GM18508 (cell line): ENCODE measurements at regions not wholly inside any gene's neighbourhood (a gene's known extent, or its start where the extent isn't known, plus 50 kb on each side); places are given as distances from the start of the nearest gene placed in this dataset.

Source experiments
- ATAC-seq: cut with Tn5 transposase; IDR thresholded peaks from one replicate; pipeline ENCODE4 v1.9.1; 2021; ENCODE audit warnings: moderate number of reproducible peaks; ENCODE audit not compliant: insufficient read depth, unreplicated experiment

DNA sequence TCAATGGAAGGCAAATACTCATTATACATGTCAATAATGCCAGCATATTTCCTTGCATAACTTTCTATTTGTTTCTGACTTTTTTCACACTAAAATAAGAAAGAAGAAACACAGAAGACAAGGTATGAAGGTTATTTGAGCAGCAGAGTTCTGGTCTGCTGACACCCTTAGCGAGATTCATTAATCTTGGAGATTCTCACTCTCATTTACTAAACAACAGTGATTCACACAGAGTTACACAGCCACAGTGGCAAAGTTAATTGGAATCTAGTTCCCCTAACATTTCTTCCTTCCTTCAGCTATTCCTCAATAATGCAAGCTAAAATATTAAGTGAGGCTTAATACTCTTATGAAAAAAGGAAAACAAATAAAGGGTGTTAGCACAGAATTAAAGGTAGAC lies 1044.0 kb downstream of the IGSF11 start:
- no peak for ATAC-seq

- no peak for ATAC-seq
Observed at GRCh38 chr3:117995842-117996437, 1038.7 kb downstream of the IGSF11 start.

GRCh38 chr3:117997201-117998049 lies 1037.2 kb downstream of the IGSF11 start:
- peak; percentile 95 for ATAC-seq

GRCh38 chr3:117998071-117998470 lies 1036.6 kb downstream of the IGSF11 start:
- no peak for ATAC-seq

DNA sequence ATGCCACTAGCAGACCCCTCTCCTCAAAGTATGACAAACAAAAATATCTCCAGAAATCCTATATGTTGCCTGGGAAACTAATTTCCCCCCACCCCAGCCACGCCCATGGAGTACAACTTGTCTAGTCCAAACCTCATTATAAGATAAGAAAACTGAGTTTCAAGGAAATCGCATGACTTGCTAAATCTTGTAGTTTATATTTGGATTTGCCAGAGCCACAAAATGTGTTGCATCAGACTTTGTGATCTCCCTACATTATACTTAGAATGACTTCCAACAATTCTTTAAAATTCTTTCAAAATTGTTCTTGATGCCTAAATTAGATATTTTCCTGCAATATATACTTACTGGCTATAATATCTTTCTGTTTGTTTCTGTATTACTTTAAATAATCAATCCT lies 1034.4 kb downstream of the IGSF11 start:
- no peak for ATAC-seq

- ATAC-seq: no peak
Observed at GRCh38 chr3:118001380-118001779, 1033.3 kb downstream of the IGSF11 start.

DNA sequence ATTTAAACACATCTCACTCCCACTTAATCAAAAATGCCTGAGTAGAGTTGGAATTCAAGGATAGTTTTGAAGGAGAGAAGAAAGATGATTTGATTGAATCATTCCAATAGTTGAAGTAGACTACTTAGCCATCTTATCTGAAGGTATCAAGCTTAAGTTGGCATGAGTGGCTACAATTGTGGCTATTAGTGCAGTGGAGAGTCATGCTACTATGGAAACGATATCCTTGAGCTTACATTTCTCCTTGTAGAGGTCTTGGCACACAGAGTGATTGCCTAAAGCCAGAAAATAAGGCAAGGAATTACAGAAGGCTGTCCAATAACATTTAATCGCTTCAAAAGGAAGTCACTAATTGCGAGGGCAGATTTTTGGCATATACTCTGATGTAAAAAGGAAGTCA lies 1022.7 kb downstream of the IGSF11 start:
- no peak for ATAC-seq

DNA sequence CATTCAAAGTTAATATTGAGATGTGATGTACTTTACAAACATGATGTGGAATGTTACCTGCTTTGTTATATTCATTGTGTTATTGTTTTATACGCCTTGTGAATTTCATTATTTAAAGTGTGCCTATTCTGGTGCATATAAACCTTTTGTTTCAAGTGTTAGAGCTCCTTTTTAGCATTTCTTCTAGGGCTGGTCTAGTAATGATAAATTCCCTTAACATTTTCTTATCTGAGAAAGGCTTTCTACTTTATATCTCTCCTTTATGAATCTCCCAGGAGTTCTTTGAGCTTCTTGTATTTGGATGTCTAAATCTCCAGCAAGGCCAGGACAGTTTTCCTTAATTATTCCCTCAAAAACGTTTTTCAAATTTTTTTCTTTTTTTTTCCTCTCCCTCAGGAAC lies 1005.6 kb downstream of the IGSF11 start:
- no peak for ATAC-seq

DNA sequence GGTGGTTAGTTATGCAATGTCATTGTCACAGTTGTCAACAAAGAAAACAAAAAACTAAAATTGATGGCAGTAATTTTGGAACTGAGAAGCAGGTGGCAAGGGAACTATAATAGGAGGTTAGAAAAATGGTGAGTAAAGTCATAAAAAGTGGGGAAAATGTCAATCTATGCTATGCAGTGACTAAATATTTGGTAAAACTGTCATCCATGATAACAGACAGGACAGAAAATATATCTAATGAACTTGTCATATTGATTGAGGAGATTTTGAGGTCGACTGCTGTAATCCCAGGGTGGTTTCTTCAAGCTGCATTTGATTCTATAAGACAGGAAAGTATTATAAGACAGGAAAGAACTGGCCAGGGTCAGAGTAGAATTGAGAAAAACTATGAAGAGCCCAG lies 998.4 kb downstream of the IGSF11 start:
- no peak for ATAC-seq

GRCh38 chr3:118055381-118055780 lies 979.3 kb downstream of the IGSF11 start:
- ATAC-seq: no peak

DNA sequence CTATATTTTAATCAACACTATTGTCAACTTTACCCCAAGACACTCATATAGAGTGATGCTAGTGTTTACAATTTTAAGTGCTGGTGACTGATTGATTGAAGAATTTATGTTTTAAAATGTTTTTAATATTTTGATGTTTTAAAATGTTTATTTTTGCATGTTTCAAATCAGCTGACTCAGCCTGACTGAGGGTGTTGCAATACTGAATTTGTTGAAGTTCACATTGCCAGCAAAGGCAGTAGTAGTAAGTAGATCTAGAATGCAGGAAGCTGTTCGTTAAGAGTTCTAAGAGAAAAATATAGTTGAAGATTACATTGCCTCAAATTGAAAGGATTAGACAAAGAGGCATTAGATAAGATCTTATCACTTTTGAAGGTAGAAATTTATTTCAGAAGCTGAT lies 977.6 kb downstream of the IGSF11 start:
- ATAC-seq: no peak

- no peak for ATAC-seq
Observed at GRCh38 chr3:118059096-118059495, 975.5 kb downstream of the IGSF11 start.

GRCh38 chr3:118067439-118067838 lies 967.2 kb downstream of the IGSF11 start:
- no peak for ATAC-seq

DNA sequence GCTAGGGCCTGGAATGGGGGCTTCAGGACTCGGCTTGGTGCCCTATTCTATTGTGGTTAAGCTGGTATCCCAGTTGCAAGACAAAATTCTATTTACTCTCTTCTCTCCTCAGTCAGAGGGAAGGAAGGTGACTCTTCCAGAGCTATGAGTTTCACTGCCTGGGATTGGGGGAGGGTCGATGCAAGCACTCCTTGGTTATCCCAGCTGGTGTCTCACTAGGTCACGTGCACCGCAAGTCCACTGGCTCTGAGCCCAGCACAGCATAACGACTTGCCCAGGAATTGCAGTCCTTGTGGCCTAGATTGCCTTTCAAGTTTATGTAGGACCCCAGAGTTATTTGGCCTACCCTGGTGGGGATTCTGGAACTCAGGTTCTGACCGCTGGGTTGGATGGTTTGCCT lies 958.8 kb downstream of the IGSF11 start:
- ATAC-seq: no peak

- ATAC-seq: no peak
Observed at GRCh38 chr3:118077332-118077731, 957.3 kb downstream of the IGSF11 start.

GRCh38 chr3:118080889-118081288 lies 953.8 kb downstream of the IGSF11 start:
- no peak for ATAC-seq

DNA sequence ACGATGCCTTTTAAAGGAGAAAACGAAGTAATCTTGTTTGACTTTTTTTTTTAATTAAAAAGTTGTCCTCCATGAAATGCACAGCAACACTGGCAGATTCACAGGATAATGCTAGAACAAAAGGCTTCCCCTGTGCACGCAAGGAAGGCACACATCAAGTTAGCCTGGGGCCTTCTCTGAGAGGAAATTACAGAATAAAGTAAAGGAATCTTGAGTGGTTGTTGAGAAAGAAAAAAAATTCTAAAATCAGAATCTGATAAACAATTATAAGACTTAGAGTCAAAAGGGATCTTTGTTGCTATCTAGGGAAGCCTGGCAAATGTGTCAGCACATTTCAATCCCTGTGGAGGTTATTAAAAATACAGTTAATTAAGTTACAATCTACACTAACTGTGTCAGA lies 946.0 kb downstream of the IGSF11 start:
- ATAC-seq: no peak

GRCh38 chr3:118089563-118089962 lies 945.1 kb downstream of the IGSF11 start:
- no peak for ATAC-seq

- ATAC-seq: no peak
Observed at GRCh38 chr3:118097226-118097625, 937.4 kb downstream of the IGSF11 start.

DNA sequence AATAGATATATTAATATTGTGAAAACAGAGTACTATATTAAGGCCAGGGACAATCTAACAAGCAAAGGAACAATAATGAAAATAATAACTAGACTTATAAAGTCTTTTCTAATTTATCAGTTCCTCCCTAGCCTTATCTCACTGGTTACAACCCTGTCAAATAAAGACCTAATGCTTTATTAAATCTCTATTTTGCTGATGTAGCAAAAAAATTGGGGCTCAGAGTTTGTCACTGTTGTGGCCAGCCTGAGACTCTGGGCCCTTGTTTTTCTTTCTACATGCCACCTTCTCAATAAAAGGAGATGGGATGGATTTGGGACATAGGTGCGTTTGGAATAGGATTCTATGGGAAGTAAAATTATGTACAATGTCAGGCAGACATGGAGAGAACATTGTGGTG lies 937.0 kb downstream of the IGSF11 start:
- no peak for ATAC-seq

GRCh38 chr3:118098827-118099226 lies 935.8 kb downstream of the IGSF11 start:
- ATAC-seq: no peak

DNA sequence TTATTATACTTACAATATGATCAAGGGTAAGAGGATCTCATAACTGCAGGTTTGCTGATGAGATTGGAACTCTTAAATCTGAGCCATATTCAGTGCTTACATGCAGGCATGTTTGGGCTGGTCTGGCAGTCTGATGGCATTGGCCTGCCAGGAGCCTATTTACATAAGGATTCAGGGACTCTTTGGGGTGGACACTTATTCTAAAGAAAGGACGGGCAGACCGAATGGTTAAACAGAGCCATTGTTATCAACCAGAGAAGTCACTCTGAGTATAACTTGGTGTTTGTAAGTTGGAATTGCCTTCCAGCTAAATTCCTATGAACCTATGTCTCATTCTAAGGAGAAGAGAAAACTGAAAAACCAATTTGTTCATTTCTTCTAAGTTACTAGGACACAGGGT lies 932.8 kb downstream of the IGSF11 start:
- ATAC-seq: no peak
